Stimulated activated CD4-positive, alpha-beta T cell treated with anti-CD3 and anti-CD28 coated beads, Interleukin-1b, Interleukin-23, amount 100 ng/mL, for 1 hour (primary cell): ENCODE measurements at regions not wholly inside any gene's neighbourhood (a gene's known extent, or its start where the extent isn't known, plus 50 kb on each side); places are given as distances from the start of the nearest gene placed in this dataset.

ENCODE experiments used
- DNase-seq, 2 donors: peaks; one replicate each; pipeline ENCODE4 v3.0.0-alpha.2; 2020; ENCODE audit warnings: low read depth in 2 of 2

GRCh38 chr3:95911767-95912166 lies 902.6 kb upstream of the EPHA6 start:
- DNase-seq: no peak

- no peak for DNase-seq
Measured at GRCh38 chr3:95923496-95924210, 890.7 kb upstream of the EPHA6 start.

- DNase-seq: no peak
Measured at GRCh38 chr3:95926904-95927501, 887.4 kb upstream of the EPHA6 start.

GRCh38 chr3:95934181-95934580 lies 880.2 kb upstream of the EPHA6 start:
- no peak for DNase-seq

- DNase-seq: no peak
Measured at GRCh38 chr3:95939235-95939809, 875.1 kb upstream of the EPHA6 start.

GRCh38 chr3:95965704-95966336 lies 848.6 kb upstream of the EPHA6 start:
- DNase-seq: no peak

- no peak for DNase-seq
Measured at GRCh38 chr3:95971573-95971972, 842.8 kb upstream of the EPHA6 start.

GRCh38 chr3:95994338-95994737 lies 820.1 kb upstream of the EPHA6 start:
- DNase-seq: no peak

GRCh38 chr3:96000966-96001365 lies 813.4 kb upstream of the EPHA6 start:
- no peak for DNase-seq

- DNase-seq: no peak
Measured at GRCh38 chr3:96007650-96008195, 806.7 kb upstream of the EPHA6 start.

GRCh38 chr3:96012939-96013338 lies 801.5 kb upstream of the EPHA6 start:
- DNase-seq: no peak

- DNase-seq: no peak
Measured at GRCh38 chr3:96017556-96017955, 796.8 kb upstream of the EPHA6 start.

GRCh38 chr3:96022676-96023075 lies 791.7 kb upstream of the EPHA6 start:
- no peak for DNase-seq

- DNase-seq: no peak
Measured at GRCh38 chr3:96027718-96028117, 786.7 kb upstream of the EPHA6 start.

- DNase-seq: no peak
Measured at GRCh38 chr3:96039632-96040031, 774.8 kb upstream of the EPHA6 start.

GRCh38 chr3:96059301-96059700 lies 755.1 kb upstream of the EPHA6 start:
- no peak for DNase-seq

- no peak for DNase-seq
Measured at GRCh38 chr3:96069065-96069464, 745.3 kb upstream of the EPHA6 start.

- no peak for DNase-seq
Measured at GRCh38 chr3:96070678-96071077, 743.7 kb upstream of the EPHA6 start.

GRCh38 chr3:96071097-96071496 lies 743.3 kb upstream of the EPHA6 start:
- no peak for DNase-seq

- no peak for DNase-seq
Measured at GRCh38 chr3:96072226-96072625, 742.2 kb upstream of the EPHA6 start.

- no peak for DNase-seq
Measured at GRCh38 chr3:96083610-96084009, 730.8 kb upstream of the EPHA6 start.

GRCh38 chr3:96086018-96086417 lies 728.4 kb upstream of the EPHA6 start:
- no peak for DNase-seq
